ENCODE measurements at regions not wholly inside any gene's neighbourhood (a gene's known extent, or its start where the extent isn't known, plus 50 kb on each side); places are given as distances from the start of the nearest gene placed in this dataset.
"Not testable (repeated sequence)": the region's sequence is repeated elsewhere in the genome, so short reads cannot be mapped to it uniquely, and the experiment has no call there.

DNA sequence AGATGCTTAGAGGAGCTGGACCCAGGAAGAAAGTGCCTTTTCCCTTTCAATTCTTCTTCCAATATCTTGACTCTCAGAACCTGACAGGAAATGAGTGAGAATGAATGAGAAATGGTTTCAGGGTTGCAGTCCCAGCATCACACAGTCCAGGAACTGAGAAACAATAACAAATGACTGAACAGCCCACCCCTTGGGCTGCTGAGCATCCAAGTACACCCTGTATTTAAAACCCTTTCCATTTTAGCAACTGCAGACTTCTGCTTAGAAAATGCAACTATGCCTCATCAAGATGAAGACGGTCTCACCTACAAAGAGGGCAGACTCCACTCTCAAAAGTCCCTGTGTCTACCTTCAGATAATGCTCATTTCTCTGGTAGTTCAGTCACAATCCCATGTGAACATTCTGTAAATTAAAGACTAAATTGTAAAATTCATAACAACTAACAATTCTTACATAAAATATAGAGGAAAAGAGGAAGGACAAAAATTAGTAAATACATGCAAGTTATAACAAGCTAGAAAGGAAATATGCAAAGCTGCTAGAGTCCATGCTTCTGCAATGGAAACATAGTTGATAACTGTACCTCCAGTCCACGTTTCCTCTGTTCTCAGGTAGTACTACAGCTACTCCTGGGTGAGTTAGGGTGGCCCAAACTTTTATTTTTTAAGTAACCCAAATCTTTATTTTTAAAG, 316.5 kb downstream of the ICE1 start:
- Histone ChIP-seq H3K9me3 (peaks cover 0 to 5% (median 0%) of the 10 kb centered on the region in 4 donors), H3K27ac (peak overlapping the region in 1 of 4 donors; percentile 32), H3K4me1 (peaks cover 0 to 6% (median 0%) of the 10 kb centered on the region in 4 donors), H3K4me3 (no peak overlapping the region), H3K36me3 (no peaks in the 10 kb centered on the region), H3K27me3 (no peaks in the 10 kb centered on the region)
- DNase-seq = no peak
- no peak for TF ChIP-seq POLR2A (IDR thresholded peaks at IDR 0.05)

DNA sequence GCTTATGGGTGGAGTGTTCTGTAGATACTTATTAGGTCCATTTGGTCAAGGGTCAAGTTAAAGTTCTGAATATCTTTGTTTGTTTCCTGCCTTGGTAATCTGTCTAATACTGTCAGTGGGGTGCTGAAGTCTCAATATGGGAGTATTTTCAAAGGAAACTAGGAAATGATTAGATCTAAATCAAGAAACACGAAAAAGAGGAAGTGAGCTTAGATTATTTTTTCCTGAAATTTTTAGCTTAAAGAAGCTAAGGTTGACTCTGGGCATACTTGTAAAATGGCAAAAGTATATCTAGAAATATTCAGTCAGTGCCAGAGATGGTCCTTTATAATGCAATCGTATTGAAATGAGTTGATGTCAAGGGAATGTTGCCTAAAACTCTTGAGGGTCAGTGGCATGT, 313.5 kb downstream of the ICE1 start:
- no peak for DNase-seq
- H3K27ac ChIP-seq = no peak overlapping the region
- H3K9me3 ChIP-seq = no peaks in the 10 kb centered on the region
- no peaks in the 10 kb centered on the region for H3K36me3 ChIP-seq
- no peaks in the 10 kb centered on the region for H3K27me3 ChIP-seq
- H3K4me1 ChIP-seq = peaks cover 0 to 6% (median 0%) of the 10 kb centered on the region in 4 donors
- no peak overlapping the region for H3K4me3 ChIP-seq
- TF ChIP-seq, protein P1, sequence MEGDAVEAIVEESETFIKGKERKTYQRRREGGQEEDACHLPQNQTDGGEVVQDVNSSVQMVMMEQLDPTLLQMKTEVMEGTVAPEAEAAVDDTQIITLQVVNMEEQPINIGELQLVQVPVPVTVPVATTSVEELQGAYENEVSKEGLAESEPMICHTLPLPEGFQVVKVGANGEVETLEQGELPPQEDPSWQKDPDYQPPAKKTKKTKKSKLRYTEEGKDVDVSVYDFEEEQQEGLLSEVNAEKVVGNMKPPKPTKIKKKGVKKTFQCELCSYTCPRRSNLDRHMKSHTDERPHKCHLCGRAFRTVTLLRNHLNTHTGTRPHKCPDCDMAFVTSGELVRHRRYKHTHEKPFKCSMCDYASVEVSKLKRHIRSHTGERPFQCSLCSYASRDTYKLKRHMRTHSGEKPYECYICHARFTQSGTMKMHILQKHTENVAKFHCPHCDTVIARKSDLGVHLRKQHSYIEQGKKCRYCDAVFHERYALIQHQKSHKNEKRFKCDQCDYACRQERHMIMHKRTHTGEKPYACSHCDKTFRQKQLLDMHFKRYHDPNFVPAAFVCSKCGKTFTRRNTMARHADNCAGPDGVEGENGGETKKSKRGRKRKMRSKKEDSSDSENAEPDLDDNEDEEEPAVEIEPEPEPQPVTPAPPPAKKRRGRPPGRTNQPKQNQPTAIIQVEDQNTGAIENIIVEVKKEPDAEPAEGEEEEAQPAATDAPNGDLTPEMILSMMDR (IDR thresholded peaks at IDR 0.05) = no peak
- TF ChIP-seq POLR2A (IDR thresholded peaks at IDR 0.05) = no peak

DNA sequence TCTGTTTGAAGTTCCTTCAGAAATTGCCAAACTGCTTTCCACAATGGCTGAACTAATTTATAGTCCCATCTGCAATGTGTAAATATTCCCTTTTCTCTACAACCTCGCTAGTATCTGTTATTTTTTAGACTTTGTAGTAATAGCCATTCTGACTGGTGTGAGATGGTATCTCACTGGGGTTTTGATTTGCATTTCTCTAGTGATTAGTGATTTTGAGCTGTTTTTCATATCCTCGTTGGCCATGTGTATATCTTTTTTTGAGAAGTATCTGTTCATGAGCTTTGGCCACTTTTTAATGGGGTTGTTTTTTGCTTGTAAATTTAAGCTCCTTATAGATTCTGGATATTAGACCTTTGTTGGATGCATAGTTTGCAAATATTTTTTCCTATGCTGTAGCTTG, 310.6 kb downstream of the ICE1 start:
- H3K4me3 ChIP-seq, DNase-seq, H3K27me3 ChIP-seq, H3K4me1 ChIP-seq, H3K36me3 ChIP-seq, H3K27ac ChIP-seq, H3K9me3 ChIP-seq: not testable (repeated sequence)

DNA sequence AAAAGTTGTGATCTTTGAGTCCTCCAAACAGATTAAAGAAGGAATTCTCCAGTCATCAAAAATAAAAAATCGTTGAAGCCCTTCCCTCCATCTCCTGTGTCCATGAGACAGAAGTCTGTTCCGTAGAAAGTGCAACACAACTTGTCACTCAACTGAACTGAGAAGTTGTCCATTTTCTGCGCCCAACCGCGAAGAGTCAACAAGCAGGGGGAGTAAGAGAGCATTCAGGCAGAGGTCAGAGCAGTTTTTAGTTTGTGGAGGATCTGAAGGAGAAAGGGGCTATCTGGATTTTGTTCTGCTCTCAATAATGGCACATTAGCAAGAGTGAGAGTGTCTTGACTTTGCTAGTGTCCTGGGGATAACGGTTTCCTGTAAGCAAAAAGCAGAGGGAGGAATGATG, 303.9 kb downstream of the ICE1 start:
- Histone ChIP-seq H3K36me3 (no peaks in the 10 kb centered on the region), H3K27me3 (no peaks in the 10 kb centered on the region), H3K4me1 (no peaks in the 10 kb centered on the region), H3K27ac (no peak overlapping the region), H3K9me3 (no peaks in the 10 kb centered on the region), H3K4me3 (no peak overlapping the region)
- DNase-seq = no peak
- TF ChIP-seq POLR2A (IDR thresholded peaks at IDR 0.05) = no peak
- TF ChIP-seq, protein P1 (IDR thresholded peaks at IDR 0.05) = no peak

DNA sequence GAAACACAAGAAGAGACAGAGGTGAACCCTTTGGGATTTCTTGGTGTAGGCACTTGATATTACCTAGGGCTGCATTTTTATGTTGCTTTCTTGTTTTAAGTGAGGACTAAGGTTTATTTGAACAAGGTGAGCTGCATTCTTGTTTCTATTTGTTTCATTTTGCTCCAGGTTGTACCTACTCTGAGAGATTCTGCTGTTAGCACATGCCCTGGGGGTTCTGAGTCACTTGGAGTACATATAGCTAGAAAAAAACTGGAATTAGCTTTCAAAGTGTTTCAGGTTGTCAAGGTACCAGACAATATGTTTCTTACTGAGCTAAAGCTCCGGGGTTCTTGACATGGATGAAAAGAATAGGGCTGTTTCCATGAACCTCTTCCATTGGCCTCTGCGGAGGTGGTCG, 299.4 kb downstream of the ICE1 start:
- Histone ChIP-seq H3K9me3 (no peaks in the 10 kb centered on the region), H3K27me3 (no peaks in the 10 kb centered on the region), H3K27ac (no peak overlapping the region), H3K36me3 (no peaks in the 10 kb centered on the region), H3K4me3 (no peak overlapping the region), H3K4me1 (no peaks in the 10 kb centered on the region)
- no peak for TF ChIP-seq POLR2A (IDR thresholded peaks at IDR 0.05)
- TF ChIP-seq, protein P1 (IDR thresholded peaks at IDR 0.05) = no peak
- no peak for DNase-seq

DNA sequence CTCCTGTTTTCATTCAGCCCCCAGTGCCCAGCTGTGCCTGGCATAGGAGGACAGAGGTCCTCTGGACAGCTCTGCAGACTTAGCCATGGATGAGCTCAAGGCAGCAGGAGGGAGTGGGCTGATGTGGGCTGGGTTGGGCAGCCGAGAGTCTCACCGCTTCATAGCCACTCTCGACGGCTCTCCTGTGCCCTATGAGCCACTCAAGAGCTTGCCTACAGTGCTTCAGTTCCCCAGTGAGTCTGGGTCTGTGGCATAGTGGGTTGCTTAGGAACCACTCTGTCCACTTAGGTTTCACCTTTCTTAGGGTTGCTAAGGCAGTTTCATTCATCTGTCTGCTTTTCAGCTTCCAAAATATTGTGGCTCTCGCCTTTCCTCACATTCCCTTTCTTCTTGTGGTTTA, 296.8 kb downstream of the ICE1 start:
- no peak for DNase-seq
- no peak for TF ChIP-seq POLR2A (IDR thresholded peaks at IDR 0.05)
- TF ChIP-seq, protein P1 (IDR thresholded peaks at IDR 0.05) = no peak
- H3K4me1 ChIP-seq = no peaks in the 10 kb centered on the region
- H3K9me3 ChIP-seq = no peaks in the 10 kb centered on the region
- no peaks in the 10 kb centered on the region for H3K27me3 ChIP-seq
- no peak overlapping the region for H3K27ac ChIP-seq
- no peak overlapping the region for H3K4me3 ChIP-seq
- no peaks in the 10 kb centered on the region for H3K36me3 ChIP-seq

DNA sequence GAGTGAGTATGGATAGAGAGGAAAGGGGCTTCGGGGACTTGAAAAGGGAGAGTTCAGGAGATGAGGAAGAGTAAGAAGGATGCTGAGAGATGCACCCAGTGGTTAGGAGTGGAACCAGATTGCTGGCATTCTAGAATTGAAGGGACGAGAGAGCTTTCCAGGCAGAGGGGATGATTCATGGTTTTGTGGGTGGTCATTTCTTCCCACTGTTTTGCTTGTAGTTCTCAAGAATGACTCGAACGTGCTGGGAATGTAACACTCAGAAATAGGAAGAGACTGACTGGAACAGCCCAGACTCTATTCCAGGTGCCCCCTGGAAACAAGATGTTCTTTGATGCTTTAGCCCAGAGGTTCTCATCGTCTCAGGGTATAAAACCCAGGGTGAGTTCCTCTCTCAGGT, 294.2 kb downstream of the ICE1 start:
- Histone ChIP-seq H3K36me3 (no peaks in the 10 kb centered on the region), H3K9me3 (no peaks in the 10 kb centered on the region), H3K4me1 (no peaks in the 10 kb centered on the region), H3K4me3 (no peak overlapping the region), H3K27me3 (no peaks in the 10 kb centered on the region), H3K27ac (no peak overlapping the region)
- no peak for DNase-seq
- TF ChIP-seq, protein P1 (IDR thresholded peaks at IDR 0.05) = no peak
- TF ChIP-seq POLR2A (IDR thresholded peaks at IDR 0.05) = no peak

All from Peyer's patch (tissue), 4 donors.